GM18873 (cell line): ENCODE measurements at regions not wholly inside any gene's neighbourhood (a gene's known extent, or its start where the extent isn't known, plus 50 kb on each side); places are given as distances from the start of the nearest gene placed in this dataset.
"Not testable (repeated sequence)": the region's sequence is repeated elsewhere in the genome, so short reads cannot be mapped to it uniquely, and the experiment has no call there.

Experiments
- ATAC-seq: cut with Tn5 transposase; IDR thresholded peaks from one replicate; pipeline ENCODE4 v1.9.1; 2021; ENCODE audit warnings: mild to moderate bottlenecking, moderate library complexity, moderate number of reproducible peaks; ENCODE audit not compliant: unreplicated experiment, low FRiP score

- ATAC-seq = no peak
Observed at GRCh38 chr4:132076829-132077228, 1072.3 kb upstream of the PCDH10 start.

GRCh38 chr4:132085105-132085504 lies 1064.0 kb upstream of the PCDH10 start:
- ATAC-seq = no peak

- ATAC-seq = no peak
Observed at GRCh38 chr4:132094017-132094416, 1055.1 kb upstream of the PCDH10 start.

- ATAC-seq = no peak
Observed at GRCh38 chr4:132097041-132097440, 1052.1 kb upstream of the PCDH10 start.

- ATAC-seq = no peak
Observed at GRCh38 chr4:132101526-132101925, 1047.6 kb upstream of the PCDH10 start.

GRCh38 chr4:132108784-132109183 lies 1040.3 kb upstream of the PCDH10 start:
- ATAC-seq = no peak

- ATAC-seq = no peak
Observed at GRCh38 chr4:132114885-132115284, 1034.2 kb upstream of the PCDH10 start.

GRCh38 chr4:132122741-132123140 lies 1026.4 kb upstream of the PCDH10 start:
- ATAC-seq = not testable (repeated sequence)

GRCh38 chr4:132123870-132124623 lies 1025.0 kb upstream of the PCDH10 start:
- ATAC-seq = no peak

GRCh38 chr4:132124624-132124974 lies 1024.5 kb upstream of the PCDH10 start:
- ATAC-seq = no peak

- ATAC-seq = no peak
Observed at GRCh38 chr4:132125131-132125530, 1024.0 kb upstream of the PCDH10 start.

GRCh38 chr4:132132433-132132832 lies 1016.7 kb upstream of the PCDH10 start:
- no peak for ATAC-seq

GRCh38 chr4:132169660-132170059 lies 979.4 kb upstream of the PCDH10 start:
- no peak for ATAC-seq

GRCh38 chr4:132180020-132180427 lies 969.1 kb upstream of the PCDH10 start:
- no peak for ATAC-seq

GRCh38 chr4:132195176-132195575 lies 953.9 kb upstream of the PCDH10 start:
- no peak for ATAC-seq

- no peak for ATAC-seq
Observed at GRCh38 chr4:132203618-132204017, 945.5 kb upstream of the PCDH10 start.

- ATAC-seq = no peak
Observed at GRCh38 chr4:132214519-132214918, 934.6 kb upstream of the PCDH10 start.

GRCh38 chr4:132218406-132218805 lies 930.7 kb upstream of the PCDH10 start:
- ATAC-seq = no peak

- no peak for ATAC-seq
Observed at GRCh38 chr4:132227151-132227856, 921.8 kb upstream of the PCDH10 start.

- ATAC-seq = not testable (repeated sequence)
Observed at GRCh38 chr4:132227857-132228165, 921.3 kb upstream of the PCDH10 start.

- ATAC-seq = no peak
Observed at GRCh38 chr4:132228676-132229075, 920.4 kb upstream of the PCDH10 start.

- ATAC-seq = no peak
Observed at GRCh38 chr4:132230025-132230424, 919.1 kb upstream of the PCDH10 start.
